ENCODE measurements at regions not wholly inside any gene's neighbourhood (a gene's known extent, or its start where the extent isn't known, plus 50 kb on each side); places are given as distances from the start of the nearest gene placed in this dataset.

DNA sequence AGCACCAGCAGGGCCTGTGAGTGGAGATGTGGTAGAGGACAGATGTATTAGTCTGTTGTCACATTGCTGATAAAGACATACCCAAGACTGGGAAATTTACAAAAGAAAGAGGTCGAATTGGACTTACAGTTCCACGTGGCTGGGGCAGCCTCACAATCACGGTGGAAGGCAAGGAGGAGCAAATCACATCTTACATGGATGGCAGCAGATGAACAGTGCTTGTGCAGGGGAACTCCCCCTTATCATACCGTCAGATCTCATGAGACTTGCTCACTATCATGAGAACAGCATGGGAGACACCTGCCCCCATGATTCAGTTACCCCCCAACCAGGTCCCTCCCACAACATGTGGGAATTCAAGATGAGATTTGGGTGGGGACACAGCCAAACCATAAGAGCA, 361.9 kb downstream of the VRK1 start:
- no peak for TF ChIP-seq EP300 (IDR thresholded peaks at IDR 0.05)
- no peak for TF ChIP-seq POLR2A (IDR thresholded peaks at IDR 0.05)
- no peak for TF ChIP-seq POLR2AphosphoS5 (IDR thresholded peaks at IDR 0.05)
